ENCODE measurements at regions not wholly inside any gene's neighbourhood (a gene's known extent, or its start where the extent isn't known, plus 50 kb on each side); places are given as distances from the start of the nearest gene placed in this dataset.
"Not testable (repeated sequence)": the region's sequence is repeated elsewhere in the genome, so short reads cannot be mapped to it uniquely, and the experiment has no call there.

DNA sequence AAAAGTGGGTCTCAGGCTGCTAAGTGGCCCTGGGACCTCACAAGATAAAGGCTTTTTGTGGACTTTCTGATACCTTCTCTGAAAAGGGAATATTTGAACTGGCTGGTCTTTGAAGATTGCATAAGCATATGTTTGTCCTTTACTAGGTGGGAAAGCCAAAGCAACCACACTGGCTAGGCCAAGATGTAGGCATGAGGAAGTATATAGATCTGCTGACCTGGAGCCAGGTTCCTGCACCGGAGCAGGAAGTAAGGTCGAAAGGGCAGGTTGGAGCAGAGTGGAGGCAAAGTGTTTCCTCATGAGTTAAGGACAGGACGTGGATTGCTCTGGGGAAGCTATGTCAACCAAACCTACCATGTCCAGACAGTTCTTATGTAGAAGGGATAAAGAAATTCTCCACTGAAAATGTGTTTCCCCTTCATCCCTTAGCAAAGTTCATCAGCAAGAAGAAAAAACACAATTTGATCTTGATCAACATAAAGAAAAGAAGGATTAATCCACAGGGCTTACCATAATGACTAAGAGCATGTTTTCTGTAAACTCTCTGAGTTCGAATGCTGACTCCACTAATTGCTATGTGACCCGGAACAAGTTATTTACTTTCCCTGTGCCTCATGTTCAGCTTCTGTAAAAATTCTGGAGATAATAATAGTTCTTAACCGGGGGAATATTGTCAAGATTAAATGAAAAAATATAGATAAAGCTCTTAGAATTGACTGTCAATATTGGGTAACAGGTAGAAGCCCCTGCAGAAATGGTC lies 156.1 kb upstream of the SRD5A2 start:
- DNase-seq: no peak

- DNase-seq: no peak
Observed at GRCh38 chr2:31735716-31736115, 155.0 kb upstream of the SRD5A2 start.

GRCh38 chr2:31729442-31730092 lies 148.8 kb upstream of the SRD5A2 start:
- DNase-seq: no peak

- DNase-seq: no peak
Observed at GRCh38 chr2:31729065-31729439, 148.3 kb upstream of the SRD5A2 start.

DNA sequence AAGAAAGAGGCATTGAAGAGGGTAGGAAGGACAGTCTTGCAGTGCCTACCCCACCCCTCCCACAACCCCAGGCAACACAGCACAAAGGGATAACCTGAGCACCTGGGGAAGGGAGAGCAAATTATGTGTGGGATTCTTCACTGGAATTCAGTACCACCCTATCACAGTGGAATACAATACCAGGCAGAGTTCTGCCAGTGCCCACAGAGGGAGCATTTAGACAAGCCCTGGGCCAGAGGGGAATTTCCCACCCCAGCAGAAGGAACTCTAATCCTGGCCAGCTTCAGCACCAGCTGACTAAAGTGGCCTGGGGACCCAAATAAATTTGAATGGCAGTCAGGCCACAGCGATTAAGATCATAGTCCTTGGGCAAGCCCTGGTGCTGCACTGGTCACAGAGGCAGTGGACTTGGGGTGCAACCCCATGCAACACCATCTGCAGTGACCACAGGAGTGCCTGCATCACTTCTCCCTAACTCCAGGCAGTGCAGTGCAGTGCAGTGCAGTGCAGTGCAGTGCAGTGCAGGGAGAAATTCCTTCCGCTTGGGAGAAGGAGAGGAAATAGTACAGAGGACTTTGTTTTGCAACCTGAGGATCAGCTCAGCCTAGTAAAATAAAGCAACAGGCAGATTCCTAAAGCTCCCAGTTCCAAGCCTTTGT lies 147.8 kb upstream of the SRD5A2 start:
- no peak for DNase-seq

- DNase-seq: no peak
Observed at GRCh38 chr2:31726457-31726856, 145.7 kb upstream of the SRD5A2 start.

DNA sequence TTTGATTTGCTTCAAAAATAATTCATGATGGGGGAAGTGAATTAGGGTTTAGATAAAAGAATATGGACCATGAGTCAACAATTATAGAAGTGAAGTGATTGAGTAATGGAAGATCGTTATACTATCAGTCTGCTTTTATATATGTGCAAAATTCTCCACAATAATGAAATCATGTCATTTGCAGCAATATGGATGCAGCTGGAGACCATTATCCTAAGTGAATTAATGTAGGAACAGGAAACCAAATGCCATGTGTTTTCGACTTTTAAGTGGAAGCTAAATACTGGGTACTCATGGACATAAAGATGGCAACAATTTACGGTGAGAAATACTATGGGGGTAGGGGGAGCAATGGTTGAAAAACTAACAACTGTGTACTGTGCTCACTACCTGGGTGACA lies 144.7 kb upstream of the SRD5A2 start:
- no peak for DNase-seq

GRCh38 chr2:31711737-31712136 lies 131.0 kb upstream of the SRD5A2 start:
- no peak for DNase-seq

DNA sequence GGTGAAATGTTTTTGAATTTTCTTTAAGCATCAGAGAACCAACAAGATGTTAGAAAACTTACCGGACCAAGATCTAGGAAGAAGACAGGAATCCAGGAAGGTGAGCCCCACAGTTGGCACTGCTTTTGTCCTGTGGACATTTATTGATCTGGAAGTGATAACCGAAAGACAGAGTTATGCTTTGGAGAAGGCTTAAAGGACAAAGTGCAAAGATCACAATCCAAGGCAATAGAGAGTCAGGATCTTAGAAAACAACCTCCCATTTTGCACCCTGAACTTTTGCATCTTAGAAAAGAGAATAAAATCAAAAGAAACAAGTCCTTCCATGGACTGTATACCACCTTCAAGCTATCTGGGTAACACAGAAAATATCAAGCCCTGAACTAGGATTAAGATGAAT lies 129.4 kb upstream of the SRD5A2 start:
- no peak for DNase-seq

GRCh38 chr2:31707992-31708391 lies 127.3 kb upstream of the SRD5A2 start:
- DNase-seq: no peak

DNA sequence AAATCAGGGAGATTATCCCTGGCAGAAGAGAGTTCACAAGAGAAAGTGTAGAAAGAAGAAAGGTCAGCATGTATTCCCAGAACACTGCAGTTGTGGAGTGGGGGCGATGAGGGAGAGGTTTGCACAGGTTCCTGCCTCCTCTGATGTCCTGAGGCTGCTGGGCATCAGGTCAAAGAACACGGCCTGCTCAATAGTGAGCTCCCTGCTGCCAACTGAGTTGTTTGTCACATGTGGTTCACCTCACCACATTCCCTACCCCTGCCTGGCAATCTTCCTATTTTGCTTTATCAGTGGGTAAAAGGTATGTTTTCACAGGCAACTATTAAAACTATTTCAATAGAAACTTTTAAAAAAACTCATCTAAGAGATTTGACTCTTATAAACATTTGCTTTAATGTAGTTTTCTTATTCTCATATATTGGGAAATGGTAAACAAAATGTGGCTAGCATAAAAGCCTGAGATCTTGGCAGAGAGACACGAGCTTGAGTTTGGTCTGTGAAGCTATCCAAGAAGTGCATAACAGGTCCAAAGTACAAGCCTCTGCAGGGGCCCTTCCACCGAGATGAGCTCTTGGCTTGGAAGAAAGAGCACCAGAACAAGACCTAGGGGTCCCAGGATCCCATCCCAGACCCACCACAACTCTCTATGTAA lies 123.9 kb upstream of the SRD5A2 start:
- DNase-seq: no peak

DNA sequence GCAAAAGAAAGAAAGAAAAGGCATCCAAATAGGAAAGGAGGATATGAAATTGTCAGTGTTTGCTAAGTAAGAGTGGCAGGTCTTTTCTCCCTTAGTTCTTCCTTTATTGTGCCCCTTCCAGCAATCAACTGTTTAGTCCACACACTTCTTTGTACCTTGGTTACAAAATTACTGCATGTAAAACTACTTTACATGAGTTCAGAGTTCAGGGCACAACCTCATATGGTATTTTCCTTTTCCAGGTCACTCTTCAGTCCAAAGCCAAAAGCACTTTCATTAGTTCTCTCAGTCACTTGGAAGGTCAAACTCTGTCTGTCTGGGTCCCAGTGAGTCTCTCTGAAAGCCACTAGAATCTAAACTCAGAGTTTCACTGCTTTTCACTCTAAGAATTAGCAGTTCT lies 122.5 kb upstream of the SRD5A2 start:
- no peak for DNase-seq

DNA sequence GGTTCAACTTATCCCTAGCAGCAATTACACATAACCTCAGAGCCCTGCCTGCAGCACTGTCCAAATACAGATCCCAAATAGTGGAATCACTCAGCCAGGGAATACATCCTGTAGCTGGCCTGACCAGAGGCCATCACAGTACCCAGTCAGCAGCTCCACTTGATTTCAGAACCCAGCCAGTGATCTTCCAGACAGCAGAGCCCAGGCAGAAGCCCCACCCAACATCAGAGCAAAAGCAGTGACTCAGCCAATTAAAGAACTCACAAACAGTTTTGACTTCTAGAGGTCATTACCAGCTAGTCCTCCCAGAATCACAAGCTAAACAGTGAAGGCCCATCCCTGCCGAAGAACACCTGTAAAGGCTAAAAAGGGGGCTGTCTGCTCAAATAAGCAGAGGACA lies 118.0 kb upstream of the SRD5A2 start:
- no peak for DNase-seq

DNA sequence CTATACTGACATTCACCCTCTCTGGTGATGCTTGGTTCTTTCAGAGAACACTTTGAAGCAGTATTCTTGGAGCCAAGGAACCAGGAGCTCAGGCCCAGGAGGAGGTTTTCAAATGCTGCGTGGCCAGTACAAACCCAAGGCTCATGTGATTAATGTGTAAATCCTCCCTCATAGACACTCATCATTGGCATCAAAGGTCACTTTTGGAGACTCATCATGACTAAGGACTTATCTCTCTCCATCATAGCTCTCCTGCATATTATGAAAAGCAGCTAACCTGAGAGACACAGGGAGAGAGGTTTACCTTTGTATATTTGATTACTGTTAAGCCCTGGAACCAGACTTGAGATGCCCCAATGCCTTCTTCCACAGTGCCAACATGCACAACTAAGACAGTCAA lies 115.3 kb upstream of the SRD5A2 start:
- no peak for DNase-seq

DNA sequence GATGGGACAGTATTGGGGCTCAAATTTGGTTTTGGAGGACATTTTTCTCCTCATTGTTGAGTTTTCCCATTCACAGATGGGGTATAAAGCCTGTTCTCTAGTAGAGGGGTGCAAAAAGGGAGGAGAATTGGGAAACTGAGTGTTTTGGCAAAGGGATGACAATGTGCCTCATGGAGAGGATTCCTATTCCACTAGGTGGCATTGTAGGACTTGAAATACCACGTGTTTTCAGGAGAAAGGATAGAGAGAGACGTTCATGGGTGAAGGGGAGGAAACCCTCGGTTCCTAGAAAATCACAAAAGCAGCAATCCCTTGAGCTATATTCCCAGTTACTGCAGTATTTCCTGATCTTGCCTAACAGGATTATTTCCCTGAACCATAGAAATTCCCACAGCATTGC lies 113.7 kb upstream of the SRD5A2 start:
- DNase-seq: no peak

- peak in 1 of 3 donors; percentile 2 for DNase-seq
Observed at GRCh38 chr2:31693882-31694281, 113.1 kb upstream of the SRD5A2 start.

GRCh38 chr2:31688282-31688681 lies 107.5 kb upstream of the SRD5A2 start:
- DNase-seq: no peak

DNA sequence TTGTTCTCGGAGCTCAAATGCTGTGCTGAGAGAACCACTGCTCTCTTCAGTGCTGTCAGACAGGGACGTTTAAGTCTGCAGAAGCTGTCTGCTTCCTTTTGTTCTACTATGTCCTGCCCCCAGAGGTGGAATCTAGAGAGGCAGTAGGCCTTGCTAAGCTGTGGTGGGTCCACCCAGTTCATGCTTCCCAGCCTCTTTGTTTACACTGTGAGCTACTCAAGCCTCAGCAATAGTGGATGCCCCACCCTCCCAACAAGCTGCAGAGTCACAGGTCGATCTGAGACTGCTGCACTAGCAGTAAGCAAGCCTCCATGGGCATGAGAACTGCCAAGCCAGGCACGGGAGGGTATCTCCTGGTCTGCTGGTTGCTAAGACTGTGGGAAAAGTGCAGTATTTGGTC lies 102.8 kb upstream of the SRD5A2 start:
- DNase-seq: not testable (repeated sequence)

DNA sequence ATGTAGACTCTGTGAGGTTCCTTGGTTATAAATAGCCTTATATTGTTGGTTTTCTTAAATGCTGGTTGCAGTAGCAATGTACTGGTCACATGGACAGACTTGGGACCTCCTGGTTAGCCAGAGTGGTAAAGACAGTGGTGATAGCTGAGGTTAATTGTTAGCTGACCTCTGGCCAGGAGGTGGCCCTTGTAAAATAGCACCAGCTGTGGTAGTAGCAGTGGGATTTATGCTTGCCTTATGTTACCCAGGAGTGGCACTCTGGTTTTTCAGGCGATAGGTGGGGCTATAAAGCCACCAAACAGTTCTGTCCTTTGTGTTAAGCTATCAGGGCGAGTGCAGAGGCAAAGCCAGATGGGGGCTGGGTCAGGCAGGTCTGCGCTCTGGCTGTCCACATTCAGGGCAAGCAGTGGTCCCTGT lies 94.8 kb upstream of the SRD5A2 start:
- no peak for DNase-seq

GRCh38 chr2:31674446-31674845 lies 93.7 kb upstream of the SRD5A2 start:
- DNase-seq: no peak

DNA sequence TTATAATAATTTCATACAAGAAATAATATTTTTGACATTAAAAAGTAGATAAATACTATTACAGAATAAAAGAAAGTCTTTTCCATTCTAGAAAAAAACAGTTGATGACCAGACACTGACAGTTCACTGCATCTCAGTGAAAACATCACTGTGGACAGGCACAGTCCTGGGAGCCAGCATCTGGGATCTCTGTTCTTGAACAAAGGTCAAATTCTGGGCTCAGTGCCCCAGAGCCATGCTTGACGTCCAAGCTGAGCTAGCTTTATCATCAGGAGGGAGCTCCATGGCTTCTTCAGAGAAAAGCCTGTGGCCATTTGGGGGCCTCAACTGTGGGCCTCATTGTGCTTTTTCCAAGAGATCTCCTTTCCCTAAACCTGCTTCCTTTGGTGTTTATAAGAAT lies 86.1 kb upstream of the SRD5A2 start:
- DNase-seq: no peak

DNA sequence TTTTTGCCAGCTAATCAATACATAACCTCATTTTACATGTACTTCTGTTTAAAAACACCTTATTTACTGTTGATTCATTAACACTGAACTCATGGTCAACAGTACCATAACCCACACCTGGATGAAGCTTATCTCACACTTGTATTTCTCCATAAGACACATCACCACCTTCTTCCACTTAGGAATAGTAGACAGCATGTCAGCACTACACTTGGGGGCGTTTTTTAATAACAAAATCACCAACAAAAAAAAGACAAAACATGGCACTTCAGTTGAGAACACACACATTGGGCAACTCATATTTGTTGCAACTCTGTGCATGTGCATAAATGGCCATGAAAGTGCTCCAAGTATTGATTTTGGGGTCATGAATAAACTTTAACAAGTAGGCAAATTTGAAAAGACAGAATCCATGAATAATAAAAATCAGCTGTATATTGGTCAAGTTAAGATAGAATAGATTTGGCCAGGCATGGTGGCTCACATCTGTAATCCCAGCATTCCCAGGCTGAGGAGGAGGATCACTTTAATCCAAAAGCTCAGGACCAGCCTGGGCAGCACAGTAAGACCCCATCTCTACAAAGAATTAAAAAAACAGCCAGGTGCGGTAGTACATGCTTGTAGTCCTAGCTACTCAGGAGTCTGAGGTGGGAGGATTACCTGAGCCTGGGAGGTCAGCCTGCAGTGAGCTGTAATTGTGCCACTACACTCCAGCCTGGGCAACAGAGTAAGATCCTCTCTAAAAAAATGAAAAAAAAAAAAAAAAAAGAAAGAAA lies 84.4 kb upstream of the SRD5A2 start:
- DNase-seq: no peak

All from muscle of back (tissue), 3 donors.